Amniotic stem cell (primary cell): ENCODE measurements at regions not wholly inside any gene's neighbourhood (a gene's known extent, or its start where the extent isn't known, plus 50 kb on each side); places are given as distances from the start of the nearest gene placed in this dataset.

ENCODE experiments used
- DNase-seq: peaks from one replicate; lab custom pipeline; 2025; lab: John Stamatoyannopoulos, UW

DNA sequence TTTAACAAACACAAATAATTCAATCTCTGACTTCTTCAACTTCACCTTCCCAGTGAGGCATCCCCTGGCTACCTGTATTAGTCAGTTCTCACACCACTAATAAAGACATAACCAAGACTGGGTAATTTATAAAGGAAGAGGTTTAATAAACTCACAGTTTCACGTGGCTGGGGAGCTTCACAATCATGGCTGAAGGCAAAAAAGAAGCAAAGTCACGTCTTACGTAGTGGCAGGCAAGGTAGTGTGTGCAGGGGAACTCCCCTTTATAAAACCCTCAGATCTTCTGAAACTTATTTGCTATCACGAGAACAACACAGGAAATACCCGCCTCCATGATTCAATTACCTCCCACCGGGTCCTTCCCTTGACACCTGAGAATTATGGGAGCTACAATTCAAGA lies 478.5 kb downstream of the ADGRL2 start:
- no peak for DNase-seq

DNA sequence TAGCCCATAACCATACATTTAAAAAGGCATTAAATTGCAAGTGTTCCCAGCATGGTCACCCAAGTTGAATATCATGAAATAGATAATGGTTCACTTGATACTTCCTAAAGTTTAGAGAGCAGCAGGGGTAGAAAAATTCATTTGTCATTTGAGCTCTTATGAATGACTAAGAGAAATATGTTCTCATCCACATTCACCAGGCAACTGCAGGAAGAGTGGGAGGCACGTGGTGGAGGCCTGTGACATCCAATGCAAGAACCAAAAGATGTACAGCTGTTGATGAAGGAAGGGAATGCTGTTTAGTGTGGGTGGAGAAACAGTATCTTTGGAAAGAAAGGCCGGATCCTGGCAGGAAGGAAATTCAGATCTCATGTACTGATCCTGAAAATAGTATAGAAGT lies 473.1 kb downstream of the ADGRL2 start:
- no peak for DNase-seq

DNA sequence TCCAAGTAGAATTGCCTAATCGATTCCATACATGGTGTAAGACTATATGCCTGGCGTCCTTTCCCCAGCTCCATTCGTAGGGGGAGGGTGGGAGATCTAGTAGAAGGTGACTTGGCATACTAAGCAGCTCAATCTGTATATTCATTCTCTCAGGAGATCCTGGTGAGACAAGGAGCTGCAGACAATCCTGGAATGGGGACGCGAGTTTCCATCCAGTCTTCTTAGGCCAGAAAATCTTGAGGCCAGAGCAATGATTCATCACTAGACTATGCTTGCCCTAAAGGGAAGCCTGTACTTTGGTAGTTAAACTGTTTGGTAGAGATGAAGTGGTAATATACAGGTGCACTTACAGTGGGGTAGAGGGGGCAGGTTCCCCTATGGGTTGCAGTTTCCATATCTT lies 468.7 kb downstream of the ADGRL2 start:
- peak; percentile 37 for DNase-seq

DNA sequence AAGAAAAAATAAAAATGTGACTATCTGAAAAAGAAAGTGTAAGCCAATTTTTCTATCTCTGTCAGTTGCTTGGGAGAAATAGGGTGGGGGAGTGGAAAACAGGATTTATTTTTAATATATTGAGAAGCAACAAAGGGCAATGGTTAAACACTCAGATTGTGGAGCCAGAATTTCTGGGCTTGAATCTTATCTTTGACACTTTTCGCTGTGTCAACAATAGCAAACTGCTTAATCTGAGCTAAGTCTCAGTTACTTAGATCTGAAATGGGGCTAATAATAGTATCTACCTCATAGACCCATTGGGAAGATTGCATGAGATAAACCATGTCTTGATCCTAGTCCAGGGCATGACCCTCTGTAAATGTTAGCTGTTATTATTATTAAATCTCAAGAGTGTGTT lies 468.1 kb downstream of the ADGRL2 start:
- DNase-seq: no peak

DNA sequence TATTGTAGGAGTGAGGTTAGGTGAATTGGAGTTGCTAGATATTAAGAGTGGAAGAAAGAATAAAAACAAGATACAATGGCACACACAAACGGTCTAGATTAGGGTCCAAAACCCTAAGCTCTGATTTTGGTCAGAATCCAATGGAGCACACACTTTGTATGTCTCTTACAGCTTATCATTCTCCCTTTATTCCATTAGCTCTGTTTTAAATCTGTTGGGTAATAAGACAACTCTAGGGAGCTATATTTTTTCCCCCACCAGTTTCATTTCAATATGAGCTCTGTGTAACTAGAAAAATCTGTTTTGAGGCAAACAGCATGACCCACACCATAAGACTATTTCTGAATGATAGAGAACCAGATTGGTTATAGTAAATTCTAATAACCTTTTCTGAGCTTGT lies 465.6 kb downstream of the ADGRL2 start:
- DNase-seq: no peak

DNA sequence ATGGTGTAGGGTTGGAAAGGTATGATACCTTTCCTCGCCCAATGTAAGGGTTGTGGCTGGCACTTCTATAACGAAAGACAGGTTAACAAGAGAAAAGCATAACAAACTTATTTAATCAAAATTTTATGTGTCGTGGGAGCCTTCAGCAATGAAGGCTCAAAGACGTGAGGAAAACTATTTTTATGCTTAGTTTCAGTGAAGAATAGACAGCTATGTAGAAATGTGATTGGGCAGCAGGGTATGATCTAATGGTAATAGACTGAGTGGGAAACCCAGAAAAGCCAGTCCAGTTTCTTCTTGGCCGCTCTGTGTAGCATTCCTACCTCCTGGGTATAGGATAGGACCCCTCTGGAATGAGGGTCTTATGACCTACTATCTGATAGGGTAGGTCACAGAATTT lies 464.7 kb downstream of the ADGRL2 start:
- no peak for DNase-seq

DNA sequence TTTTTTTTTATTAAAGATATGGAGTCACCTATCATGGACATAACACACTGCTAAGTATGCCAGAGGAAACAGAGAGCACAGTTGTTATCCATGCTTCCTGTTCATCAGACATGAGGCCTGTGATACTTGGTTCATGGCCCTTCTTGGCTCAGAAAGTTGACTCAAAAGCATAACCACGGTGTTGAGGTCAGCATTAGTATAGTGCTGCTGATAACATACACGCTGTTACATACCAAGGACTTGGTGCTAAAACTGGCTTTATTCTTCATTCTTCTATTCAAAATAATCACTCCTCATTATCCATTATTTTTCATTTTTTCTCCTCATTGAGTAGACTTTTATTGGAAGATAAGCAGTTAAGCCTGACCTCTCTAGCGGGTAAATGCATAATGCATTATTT lies 464.1 kb downstream of the ADGRL2 start:
- no peak for DNase-seq

DNA sequence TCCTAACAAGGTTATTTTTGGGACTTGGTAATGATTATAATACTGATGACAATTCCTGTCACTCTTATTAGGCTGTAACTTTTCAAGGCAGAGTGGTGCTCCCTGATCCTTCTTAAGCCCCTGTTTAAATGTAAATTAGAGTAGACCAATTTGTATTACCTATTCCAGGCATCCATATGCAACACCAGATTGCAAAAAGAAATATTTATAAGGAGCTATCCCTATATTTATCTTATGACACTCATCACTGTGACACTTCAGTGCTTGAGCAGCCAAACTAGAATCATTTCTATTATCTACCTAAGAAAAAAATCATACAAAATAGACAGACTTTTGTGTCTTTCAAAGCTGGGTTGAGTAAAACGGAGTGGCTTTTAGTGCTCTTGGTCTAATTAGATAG lies 462.7 kb downstream of the ADGRL2 start:
- no peak for DNase-seq

DNA sequence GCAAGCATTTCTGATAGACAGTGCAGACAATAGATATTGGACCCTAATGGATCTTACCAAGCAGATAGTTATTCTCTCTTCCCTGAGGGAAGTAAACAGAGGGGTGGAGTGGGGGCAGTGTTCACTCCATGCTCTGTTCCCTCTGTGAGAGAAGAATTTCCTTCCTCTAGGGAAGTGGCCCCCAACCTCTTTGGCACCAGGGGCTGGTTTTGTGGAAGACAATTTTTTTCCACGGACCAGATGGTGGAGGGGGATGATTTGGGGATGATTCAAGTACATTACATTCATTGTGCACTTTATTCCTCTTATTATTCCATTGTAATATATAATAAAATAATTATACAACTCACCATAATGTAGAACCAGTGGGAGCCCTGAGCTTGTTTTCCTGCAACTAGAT lies 459.9 kb downstream of the ADGRL2 start:
- no peak for DNase-seq

DNA sequence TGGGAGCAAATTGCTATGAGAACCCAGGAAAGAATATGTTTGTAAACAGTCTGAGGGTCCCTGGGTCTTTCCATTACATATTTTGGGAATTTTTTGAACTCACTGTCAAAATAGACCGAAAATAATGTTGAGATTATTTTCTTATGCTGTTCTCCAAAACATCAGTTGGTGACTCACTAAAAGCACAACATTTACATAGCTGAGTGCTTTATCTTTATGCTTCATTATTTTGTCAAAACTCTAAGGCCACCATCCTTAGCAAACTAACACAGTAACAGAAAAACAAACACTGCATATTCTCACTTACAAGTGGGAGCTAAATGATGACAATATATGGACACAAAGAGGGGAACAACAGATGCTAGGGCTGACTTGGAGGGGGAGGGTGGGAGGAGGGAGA lies 459.3 kb downstream of the ADGRL2 start:
- DNase-seq: no peak

DNA sequence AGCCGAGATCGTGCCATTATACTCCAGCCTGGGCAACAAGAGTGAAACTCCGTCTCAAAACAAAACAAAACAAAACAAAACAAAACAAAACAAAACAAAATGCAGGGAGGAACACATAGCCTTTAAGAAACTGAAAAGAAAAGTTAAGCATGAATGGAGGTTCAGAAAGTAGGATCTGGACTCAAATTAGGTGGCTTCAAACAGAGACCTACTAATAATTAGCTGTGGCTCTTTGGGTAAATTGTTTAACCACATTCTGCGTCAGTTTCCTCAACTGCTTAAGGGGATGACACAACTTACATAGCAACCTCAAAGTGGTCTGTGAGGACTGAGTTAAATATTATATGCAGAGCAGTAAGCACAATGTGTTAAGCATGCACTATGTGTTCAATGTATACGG lies 458.2 kb downstream of the ADGRL2 start:
- DNase-seq: no peak

DNA sequence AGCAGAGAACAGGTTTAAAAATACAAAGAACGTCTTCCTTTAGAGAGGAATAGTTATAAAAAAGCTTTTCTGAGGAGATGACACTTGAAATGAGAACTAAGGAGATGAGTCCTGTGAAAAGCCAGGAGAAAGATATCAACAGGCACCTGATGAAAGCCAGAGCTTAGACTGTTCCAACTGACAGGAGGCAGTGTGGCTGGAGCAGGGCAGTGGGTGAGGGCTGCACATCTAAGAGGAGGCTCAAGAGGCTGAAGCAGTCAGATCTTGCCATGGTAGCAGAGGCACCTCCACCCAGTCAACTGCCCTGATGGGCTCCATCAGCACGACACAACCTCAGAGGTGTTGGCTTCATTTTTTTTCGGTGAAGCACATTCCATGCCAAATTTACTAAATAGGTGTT lies 445.3 kb downstream of the ADGRL2 start:
- DNase-seq: no peak

DNA sequence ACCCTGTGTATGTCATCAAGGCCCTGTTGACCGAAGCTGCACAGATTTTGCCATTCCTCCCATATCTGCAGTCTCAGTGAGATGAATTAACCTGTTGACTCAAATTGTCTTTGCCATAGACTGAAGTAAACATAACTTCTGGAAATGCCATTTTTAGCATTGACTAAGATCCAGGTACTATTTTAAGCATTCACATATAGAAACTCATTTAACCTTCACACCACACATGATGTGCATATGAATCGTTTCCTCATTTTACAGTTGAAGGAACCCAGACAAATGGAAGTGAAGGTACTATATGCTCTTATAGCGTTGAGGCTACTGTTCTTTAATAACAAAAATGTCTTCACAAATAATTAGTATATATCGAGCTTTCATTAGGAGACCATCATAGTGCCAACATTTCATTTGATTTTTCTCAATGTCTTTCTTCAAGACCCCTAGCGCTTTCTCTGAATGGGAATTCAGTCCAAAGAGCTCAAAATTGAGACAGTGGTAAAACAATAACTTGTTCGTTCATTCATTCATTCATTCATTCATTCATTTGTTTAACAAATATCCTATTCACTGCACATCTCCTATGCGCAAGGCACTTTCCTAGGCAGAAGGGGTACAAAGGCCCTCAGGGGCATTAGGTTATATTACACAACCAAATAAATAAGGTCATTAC lies 444.7 kb downstream of the ADGRL2 start:
- DNase-seq: no peak

DNA sequence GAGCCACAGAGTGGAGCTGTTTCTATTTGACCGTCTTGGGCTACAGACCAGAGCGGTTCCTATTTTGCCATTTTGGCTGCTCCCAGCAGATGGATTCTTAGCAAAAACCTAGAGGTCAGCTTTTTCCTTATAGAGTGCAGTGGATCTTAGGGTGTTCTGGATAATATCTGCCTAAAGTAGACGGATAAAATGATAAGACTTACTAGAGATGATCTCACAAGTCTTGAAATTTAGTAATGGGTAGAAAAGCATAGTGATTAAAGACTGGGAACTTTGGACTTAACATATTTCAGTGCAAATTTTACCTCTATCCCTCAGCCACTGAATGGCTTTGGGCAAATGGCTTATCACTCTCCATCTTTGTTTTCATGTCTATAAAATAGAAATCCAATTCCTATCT lies 439.8 kb downstream of the ADGRL2 start:
- DNase-seq: no peak

DNA sequence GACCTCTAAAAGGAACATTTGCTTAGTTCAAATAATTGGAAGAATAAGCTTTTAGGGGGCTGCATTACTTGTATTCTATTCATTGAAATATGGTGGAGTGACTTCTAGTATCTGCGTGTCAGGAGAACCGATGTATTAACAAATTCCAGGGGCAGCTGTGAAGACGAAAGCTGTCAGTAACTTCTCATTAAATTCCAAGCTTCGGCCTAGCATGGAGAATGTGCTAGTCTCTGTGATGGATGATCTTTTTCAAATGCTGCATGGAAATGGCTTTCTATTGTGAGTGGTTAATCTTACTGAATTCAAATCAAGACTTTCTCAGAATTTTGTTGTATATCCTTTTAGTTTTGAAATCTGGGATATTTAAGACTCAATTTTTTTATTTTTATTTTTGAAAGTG lies 429.9 kb downstream of the ADGRL2 start:
- no peak for DNase-seq

DNA sequence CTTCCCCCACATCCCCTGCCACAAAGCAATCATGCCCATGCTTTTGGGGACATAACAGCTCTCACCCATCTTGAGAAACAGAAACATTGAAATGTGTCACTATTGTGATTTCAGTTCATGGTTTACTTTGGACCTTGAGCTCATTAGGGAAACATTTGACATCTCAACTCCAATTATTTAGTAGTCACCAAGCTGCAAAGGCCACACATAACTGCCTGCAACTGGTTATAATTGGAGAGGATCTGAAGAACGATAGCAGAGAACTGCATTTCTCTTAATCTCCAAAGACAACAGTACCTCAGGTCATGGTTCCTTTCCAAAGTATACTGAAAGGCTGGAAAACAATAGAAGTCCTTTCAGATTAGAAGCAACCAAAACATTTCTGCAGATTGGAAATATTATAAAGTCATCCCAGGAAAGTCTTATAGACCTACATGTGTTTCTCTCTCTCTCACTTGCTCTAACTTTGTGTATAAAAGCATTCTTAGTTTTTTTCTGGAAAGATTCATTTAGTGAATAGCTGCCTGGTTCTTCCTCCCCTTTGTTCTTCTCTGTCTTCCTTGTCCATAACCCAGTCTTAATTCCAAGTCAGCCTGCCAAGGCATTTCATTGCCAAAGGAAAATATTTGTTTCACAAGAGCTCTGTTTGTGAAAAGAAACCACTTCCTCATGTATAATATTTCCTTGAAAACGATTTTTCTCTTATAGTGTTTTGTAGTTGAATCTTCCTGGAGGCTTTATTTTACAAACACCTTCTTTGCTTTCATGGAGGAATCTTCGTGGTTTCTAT lies 426.8 kb downstream of the ADGRL2 start:
- DNase-seq: no peak

DNA sequence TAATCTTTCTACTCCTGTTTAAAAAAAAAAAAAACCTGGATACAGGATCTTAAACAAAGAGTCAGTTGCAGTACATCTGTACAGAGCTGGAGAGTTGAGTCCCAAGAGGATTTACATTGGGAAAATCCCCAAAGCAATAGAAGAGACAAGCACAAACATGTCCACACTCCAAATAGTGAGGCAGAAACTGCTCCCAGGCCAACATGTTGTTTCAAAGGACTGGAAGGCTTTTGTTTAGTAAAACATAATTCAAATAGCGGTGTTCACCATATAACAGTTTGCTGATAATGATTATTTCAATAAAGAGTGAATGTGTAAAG lies 425.4 kb downstream of the ADGRL2 start:
- DNase-seq: no peak

DNA sequence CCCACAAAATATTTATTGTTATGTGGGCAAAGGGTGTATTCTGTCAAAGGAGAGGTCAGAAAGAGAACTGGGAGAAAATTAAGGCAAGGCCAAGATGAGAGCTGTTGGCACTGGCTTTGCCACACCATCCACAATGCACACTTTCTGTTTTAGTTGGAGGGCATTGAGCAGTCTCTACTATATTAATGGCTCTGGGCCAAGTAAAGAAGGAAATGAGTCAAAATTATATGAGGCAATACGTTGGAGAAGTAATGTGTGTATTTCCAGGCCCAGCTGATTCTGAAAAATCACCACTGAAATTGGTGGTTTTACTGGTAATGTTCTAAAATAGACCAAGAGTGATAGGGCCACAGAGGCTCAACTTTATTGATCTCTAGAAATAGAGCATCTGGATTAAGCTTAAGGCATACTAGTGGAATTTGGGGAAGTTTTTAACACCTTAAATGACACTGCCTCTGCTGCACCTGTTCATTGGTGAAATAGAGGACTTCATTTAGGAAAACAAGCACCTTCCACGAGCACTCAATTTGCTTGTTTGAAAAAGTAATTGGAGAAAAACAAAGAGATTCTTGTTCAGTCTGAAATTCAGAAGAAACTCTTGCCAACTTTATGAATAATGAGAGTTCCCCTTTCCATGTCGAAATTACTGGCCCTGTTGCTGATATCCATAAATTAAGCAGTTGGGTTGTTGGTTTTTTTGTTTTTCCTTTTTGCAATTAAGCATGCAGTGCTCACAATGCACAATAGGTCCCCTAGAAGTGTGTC lies 424.9 kb downstream of the ADGRL2 start:
- DNase-seq: peak; percentile 10

DNA sequence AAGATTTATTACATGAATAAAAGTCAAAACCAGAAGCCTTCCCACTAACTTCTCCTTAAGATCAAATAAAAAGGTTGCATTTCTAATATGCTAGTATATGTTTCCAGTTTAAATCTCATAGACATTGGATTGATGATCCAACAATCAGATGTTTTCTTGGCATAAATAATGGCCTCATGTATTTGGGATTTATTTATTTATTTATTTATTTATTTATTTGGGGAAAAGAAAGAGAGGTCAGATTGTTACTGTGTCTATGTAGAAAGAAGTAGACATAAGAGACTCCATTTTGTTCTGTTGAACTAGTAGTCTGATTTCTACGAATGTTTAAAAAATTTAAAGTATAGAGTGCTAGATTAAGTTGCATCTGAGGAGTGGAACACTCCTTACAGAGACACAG lies 422.4 kb downstream of the ADGRL2 start:
- DNase-seq: no peak

DNA sequence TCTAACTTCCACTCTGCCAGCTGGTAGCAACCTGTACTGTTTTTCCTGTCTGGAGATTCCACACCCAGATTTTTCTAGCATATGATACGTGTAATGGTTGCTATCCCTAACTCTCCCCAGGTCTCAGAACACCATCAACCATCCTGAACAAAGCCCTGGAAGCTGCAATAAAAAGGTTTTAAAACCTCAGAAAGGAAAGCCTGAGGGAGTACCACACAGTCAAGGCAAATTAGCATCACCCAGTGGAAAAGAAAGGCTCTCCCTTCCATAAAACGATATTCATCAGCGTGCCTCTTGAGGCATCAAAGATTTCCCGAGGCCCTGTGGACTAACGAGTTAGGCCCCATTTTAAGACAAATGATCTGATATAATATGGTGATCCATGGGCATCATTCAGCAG lies 421.0 kb downstream of the ADGRL2 start:
- DNase-seq: no peak

DNA sequence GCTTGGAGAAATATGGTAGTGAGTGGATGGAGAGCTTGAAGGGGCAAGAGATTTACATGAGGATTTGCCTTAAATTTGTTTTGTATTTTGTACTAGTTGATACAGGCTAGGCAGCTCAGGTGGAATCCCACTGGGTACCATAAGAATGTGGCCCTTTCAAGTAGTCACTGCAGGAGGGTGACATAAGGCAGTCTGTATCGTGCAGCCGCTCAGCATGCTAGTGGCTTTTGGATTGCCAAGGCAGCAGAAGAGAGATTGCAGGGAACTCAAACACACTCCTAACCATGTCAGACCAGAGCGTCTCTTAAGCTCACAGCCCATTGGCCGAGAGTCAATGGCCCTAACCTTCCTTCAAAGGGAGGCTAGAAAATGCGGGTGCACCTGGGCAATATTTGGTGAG lies 420.0 kb downstream of the ADGRL2 start:
- DNase-seq: no peak

DNA sequence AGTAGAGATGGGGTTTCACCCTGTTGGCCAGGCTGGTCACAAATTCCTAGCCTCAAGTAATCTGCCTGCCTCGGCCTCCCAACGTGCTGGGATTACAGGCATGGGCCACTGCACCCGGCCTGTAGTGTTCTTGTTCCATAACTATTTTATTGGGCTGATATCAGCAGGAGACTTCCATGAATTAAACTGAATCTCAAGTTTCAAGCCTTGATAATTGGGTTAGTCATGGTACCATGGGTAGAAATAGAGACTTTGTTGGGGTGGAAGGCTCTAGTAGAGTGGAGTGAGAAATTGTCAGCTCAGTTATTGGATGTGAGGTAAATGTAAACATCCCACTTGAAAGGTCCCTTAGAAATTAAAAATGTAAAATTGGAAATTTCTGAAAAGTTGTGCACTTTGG lies 419.1 kb downstream of the ADGRL2 start:
- no peak for DNase-seq

DNA sequence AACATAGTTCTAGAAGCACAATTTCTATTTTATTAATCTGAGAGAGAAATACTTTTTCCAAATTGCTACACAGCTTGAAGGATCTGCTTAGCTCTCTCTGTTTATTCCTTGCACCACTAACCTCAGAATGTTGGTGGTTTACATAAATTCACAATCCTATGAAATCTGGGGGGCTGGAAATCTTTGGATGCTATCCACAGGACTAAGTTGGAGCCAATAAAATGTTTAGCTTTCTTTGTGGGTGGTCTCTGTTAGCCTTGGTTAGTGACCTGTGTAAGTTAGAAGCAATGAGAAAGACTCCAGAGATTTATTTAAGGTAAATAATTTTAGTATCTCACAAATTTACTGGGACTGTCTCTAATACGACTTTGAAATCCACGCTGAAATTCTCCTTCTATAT lies 418.1 kb downstream of the ADGRL2 start:
- DNase-seq: no peak

DNA sequence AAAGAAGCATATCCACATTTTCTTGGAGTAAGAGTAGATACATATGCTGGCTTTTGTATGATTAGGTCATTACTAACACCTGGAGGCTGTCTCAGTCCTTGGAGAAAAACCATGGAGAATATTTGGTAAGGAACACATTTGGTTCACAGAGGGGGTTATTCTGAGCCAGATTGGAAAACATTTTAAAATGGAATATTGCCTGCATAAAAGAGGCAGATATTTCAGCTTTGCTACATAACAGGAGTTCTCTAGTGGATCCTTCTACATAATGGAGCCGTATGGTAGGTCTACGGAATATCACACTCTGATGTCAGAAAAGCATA lies 415.1 kb downstream of the ADGRL2 start:
- DNase-seq: no peak
